Liver (tissue), 3 donors: ENCODE measurements at regions not wholly inside any gene's neighbourhood (a gene's known extent, or its start where the extent isn't known, plus 50 kb on each side); places are given as distances from the start of the nearest gene placed in this dataset.

Experiments
- FOXA1 ChIP-seq: IDR thresholded peaks from 2 replicates; pipeline ENCODE4 v1.6.1; 2016; ENCODE audit warnings: antibody characterized with exemption
- HNF4G ChIP-seq: IDR thresholded peaks from 2 replicates; pipeline ENCODE4 v1.6.1; 2016; ENCODE audit warnings: antibody characterized with exemption
- NR2F2 ChIP-seq: IDR thresholded peaks from 2 replicates; pipeline ENCODE4 v1.6.1; 2016; ENCODE audit warnings: antibody characterized with exemption
- RAD21 ChIP-seq, 2 donors: IDR thresholded peaks; 2 replicates each; pipeline ENCODE4 v1.6.1; 2016; ENCODE audit warnings: antibody characterized with exemption in 2 of 2, mild to moderate bottlenecking in 2 of 2
- RXRA ChIP-seq, 2 donors: IDR thresholded peaks; 2 replicates each; pipeline ENCODE4 v1.6.1; 2017 to 2018; ENCODE audit warnings: antibody characterized with exemption in 2 of 2, mild to moderate bottlenecking in 1 of 2
- SP1 ChIP-seq: IDR thresholded peaks from 2 replicates; pipeline ENCODE4 v1.6.1; 2018; ENCODE audit warnings: antibody characterized with exemption, mild to moderate bottlenecking
- TAF1 ChIP-seq: conservative IDR thresholded peaks from 2 replicates; pipeline ENCODE4 v1.6.1; 2016; ENCODE audit warnings: antibody characterized with exemption, mild to moderate bottlenecking
- YY1 ChIP-seq: IDR thresholded peaks from 2 replicates; pipeline ENCODE4 v1.6.1; 2016; ENCODE audit warnings: antibody characterized with exemption, mild to moderate bottlenecking
- TF ChIP-seq, protein P1 (sequence below): fragments of 150-350 bp; IDR thresholded peaks from 2 replicates; pipeline ENCODE4 v1.5.1; 2017; ENCODE audit warnings: improper control_type of control experiment, low read depth, low read length; ENCODE audit not compliant: missing input control
- TF ChIP-seq, protein P2 (sequence below): IDR thresholded peaks from 2 replicates; pipeline ENCODE4 v1.6.1; 2016; ENCODE audit warnings: antibody characterized with exemption
- TF ChIP-seq, protein P3 (sequence below): IDR thresholded peaks from 2 replicates; pipeline ENCODE4 v1.6.1; 2016; ENCODE audit warnings: antibody characterized with exemption
- TF ChIP-seq, protein P4 (sequence below): IDR thresholded peaks from 2 replicates; pipeline ENCODE4 v1.6.1; 2016; ENCODE audit warnings: antibody characterized with exemption, mild to moderate bottlenecking
- donor health status: healthy.
- donor health status: healthy.

DNA sequence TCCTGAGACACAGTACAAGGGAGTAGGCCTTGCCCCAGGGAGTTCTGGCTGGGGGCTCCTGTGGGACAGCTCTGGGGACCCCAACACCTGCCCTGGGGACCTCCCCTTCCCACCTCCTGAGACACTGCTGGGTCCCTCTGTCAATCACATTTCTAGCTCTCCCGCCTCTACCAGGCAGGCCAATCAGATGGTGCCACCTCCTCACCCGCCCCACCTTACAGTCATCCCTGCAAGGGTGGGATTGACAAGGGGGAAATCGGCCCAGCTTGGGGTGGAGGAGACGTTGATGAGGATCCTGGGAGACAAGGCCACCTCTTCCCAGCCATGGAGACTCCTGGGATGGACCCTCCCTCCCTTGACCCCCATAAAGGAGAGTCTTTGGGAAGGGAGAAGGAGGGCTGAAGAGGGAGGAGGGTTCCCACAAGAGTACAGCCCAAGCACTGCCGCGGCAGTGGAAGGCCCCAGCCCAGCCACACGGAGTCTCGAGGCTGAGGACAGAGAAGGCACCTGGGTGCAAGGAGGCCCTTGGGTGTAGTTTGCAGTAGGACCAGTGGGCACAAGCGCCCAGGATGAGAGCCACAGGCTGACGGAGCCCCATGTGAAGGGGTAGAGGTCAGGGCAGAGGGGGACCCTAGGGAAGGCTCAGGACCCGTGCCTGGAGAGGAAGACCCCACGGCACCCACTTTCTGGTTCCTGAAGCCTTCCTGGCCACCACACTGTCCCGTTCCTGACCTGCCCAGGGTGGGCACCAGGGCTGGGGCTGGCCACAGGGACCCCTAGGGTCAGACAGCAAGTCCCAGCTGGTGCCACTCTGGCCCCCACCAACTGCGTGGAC, 109.9 kb upstream of the OTOS start:
- TF ChIP-seq RAD21 (IDR thresholded peaks at IDR 0.05) (no peak), NR2F2 (no peak), RXRA (IDR thresholded peaks at IDR 0.05) (no peak), HNF4G (no peak), TAF1 (no peak), SP1 (no peak), FOXA1 (no peak), YY1 (no peak)
- TF ChIP-seq, protein P1, sequence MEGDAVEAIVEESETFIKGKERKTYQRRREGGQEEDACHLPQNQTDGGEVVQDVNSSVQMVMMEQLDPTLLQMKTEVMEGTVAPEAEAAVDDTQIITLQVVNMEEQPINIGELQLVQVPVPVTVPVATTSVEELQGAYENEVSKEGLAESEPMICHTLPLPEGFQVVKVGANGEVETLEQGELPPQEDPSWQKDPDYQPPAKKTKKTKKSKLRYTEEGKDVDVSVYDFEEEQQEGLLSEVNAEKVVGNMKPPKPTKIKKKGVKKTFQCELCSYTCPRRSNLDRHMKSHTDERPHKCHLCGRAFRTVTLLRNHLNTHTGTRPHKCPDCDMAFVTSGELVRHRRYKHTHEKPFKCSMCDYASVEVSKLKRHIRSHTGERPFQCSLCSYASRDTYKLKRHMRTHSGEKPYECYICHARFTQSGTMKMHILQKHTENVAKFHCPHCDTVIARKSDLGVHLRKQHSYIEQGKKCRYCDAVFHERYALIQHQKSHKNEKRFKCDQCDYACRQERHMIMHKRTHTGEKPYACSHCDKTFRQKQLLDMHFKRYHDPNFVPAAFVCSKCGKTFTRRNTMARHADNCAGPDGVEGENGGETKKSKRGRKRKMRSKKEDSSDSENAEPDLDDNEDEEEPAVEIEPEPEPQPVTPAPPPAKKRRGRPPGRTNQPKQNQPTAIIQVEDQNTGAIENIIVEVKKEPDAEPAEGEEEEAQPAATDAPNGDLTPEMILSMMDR: no peak
- TF ChIP-seq, protein P2, sequence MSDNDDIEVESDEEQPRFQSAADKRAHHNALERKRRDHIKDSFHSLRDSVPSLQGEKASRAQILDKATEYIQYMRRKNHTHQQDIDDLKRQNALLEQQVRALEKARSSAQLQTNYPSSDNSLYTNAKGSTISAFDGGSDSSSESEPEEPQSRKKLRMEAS: no peak
- TF ChIP-seq, protein P3, sequence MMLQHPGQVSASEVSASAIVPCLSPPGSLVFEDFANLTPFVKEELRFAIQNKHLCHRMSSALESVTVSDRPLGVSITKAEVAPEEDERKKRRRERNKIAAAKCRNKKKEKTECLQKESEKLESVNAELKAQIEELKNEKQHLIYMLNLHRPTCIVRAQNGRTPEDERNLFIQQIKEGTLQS: no peak
- TF ChIP-seq, protein P4, sequence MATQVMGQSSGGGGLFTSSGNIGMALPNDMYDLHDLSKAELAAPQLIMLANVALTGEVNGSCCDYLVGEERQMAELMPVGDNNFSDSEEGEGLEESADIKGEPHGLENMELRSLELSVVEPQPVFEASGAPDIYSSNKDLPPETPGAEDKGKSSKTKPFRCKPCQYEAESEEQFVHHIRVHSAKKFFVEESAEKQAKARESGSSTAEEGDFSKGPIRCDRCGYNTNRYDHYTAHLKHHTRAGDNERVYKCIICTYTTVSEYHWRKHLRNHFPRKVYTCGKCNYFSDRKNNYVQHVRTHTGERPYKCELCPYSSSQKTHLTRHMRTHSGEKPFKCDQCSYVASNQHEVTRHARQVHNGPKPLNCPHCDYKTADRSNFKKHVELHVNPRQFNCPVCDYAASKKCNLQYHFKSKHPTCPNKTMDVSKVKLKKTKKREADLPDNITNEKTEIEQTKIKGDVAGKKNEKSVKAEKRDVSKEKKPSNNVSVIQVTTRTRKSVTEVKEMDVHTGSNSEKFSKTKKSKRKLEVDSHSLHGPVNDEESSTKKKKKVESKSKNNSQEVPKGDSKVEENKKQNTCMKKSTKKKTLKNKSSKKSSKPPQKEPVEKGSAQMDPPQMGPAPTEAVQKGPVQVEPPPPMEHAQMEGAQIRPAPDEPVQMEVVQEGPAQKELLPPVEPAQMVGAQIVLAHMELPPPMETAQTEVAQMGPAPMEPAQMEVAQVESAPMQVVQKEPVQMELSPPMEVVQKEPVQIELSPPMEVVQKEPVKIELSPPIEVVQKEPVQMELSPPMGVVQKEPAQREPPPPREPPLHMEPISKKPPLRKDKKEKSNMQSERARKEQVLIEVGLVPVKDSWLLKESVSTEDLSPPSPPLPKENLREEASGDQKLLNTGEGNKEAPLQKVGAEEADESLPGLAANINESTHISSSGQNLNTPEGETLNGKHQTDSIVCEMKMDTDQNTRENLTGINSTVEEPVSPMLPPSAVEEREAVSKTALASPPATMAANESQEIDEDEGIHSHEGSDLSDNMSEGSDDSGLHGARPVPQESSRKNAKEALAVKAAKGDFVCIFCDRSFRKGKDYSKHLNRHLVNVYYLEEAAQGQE: no peak
